Amniotic epithelial cell (primary cell): ENCODE measurements at regions not wholly inside any gene's neighbourhood (a gene's known extent, or its start where the extent isn't known, plus 50 kb on each side); places are given as distances from the start of the nearest gene placed in this dataset.
"Not testable (repeated sequence)": the region's sequence is repeated elsewhere in the genome, so short reads cannot be mapped to it uniquely, and the experiment has no call there.

Experiments
- DNase-seq: peaks from one replicate; pipeline ENCODE4 v3.0.0-alpha.2; 2010; ENCODE audit warnings: low read depth

- no peak for DNase-seq
These were observed 258.5 kb downstream of the PDCD6IP start for GRCh38 chr3:34056951-34057390.

GRCh38 chr3:34060995-34061394, 262.6 kb downstream of the PDCD6IP start:
- not testable (repeated sequence) for DNase-seq

- DNase-seq = no peak
These were observed 267.5 kb downstream of the PDCD6IP start for GRCh38 chr3:34065901-34066300.

- DNase-seq = no peak
These were observed 267.9 kb downstream of the PDCD6IP start for GRCh38 chr3:34066328-34066727.

GRCh38 chr3:34066999-34067398, 268.6 kb downstream of the PDCD6IP start:
- DNase-seq = no peak

- no peak for DNase-seq
These were observed 269.2 kb downstream of the PDCD6IP start for GRCh38 chr3:34067536-34068051.

GRCh38 chr3:34068505-34068904, 270.1 kb downstream of the PDCD6IP start:
- no peak for DNase-seq

- no peak for DNase-seq
These were observed 272.6 kb downstream of the PDCD6IP start for GRCh38 chr3:34070831-34071585.

- DNase-seq = no peak
These were observed 273.9 kb downstream of the PDCD6IP start for GRCh38 chr3:34072297-34072696.

GRCh38 chr3:34073111-34073510, 274.7 kb downstream of the PDCD6IP start:
- no peak for DNase-seq

- no peak for DNase-seq
These were observed 275.5 kb downstream of the PDCD6IP start for GRCh38 chr3:34073961-34074360.

GRCh38 chr3:34075975-34076374, 277.5 kb downstream of the PDCD6IP start:
- DNase-seq = no peak

GRCh38 chr3:34077417-34078195, 279.2 kb downstream of the PDCD6IP start:
- no peak for DNase-seq

GRCh38 chr3:34078418-34078817, 280.0 kb downstream of the PDCD6IP start:
- DNase-seq = no peak

- not testable (repeated sequence) for DNase-seq
These were observed 281.4 kb downstream of the PDCD6IP start for GRCh38 chr3:34079849-34080248.

GRCh38 chr3:34090379-34090778, 291.9 kb downstream of the PDCD6IP start:
- DNase-seq = not testable (repeated sequence)

- no peak for DNase-seq
These were observed 292.4 kb downstream of the PDCD6IP start for GRCh38 chr3:34090876-34091275.

GRCh38 chr3:34094280-34094679, 295.9 kb downstream of the PDCD6IP start:
- not testable (repeated sequence) for DNase-seq

- DNase-seq = no peak
These were observed 303.9 kb downstream of the PDCD6IP start for GRCh38 chr3:34102288-34102687.

- DNase-seq = no peak
These were observed 307.9 kb downstream of the PDCD6IP start for GRCh38 chr3:34106379-34106778.

- no peak for DNase-seq
These were observed 308.4 kb downstream of the PDCD6IP start for GRCh38 chr3:34106879-34107278.

- no peak for DNase-seq
These were observed 309.2 kb downstream of the PDCD6IP start for GRCh38 chr3:34107669-34108068.

GRCh38 chr3:34109021-34109420, 310.6 kb downstream of the PDCD6IP start:
- DNase-seq = no peak
